AG04450 (cell line): ENCODE measurements at regions not wholly inside any gene's neighbourhood (a gene's known extent, or its start where the extent isn't known, plus 50 kb on each side); places are given as distances from the start of the nearest gene placed in this dataset.

Source experiments
- CTCF ChIA-PET: fragments of 300-600, 350-600 bp; formaldehyde crosslinking; extraction: SDS; loops from one replicate; lab custom pipeline; 2022; ENCODE audit warnings: antibody characterized with exemption, inconsistent platforms; lab: Charles Lee
- POLR2A ChIA-PET: fragments of 350-600 bp; formaldehyde crosslinking; extraction: SDS; loops from one replicate; lab custom pipeline; 2021; ENCODE audit warnings: antibody characterized with exemption, inconsistent platforms; lab: Yijun Ruan, JAX
- DNase-seq: peaks from one replicate; pipeline ENCODE4 v3.0.0-alpha.2; 2011; ENCODE audit warnings: low read depth, low spot score
- H3K27ac ChIP-seq: one replicate; pipeline ENCODE4 v1.5.1; 2012; ENCODE audit warnings: low read depth, low read length, control low read depth
- H3K27me3 ChIP-seq: one replicate; pipeline ENCODE4 v1.6.0; 2012; ENCODE audit warnings: low read length; ENCODE audit not compliant: control insufficient read depth, insufficient read depth
- H3K4me3 ChIP-seq: 2 replicates; pipeline ENCODE4 v1.5.1; 2011; ENCODE audit warnings: mild to moderate bottlenecking, low read depth, low read length, control low read depth
- H3K9me3 ChIP-seq: 2 replicates; pipeline ENCODE4 v1.5.1; 2012; ENCODE audit warnings: low read length; ENCODE audit not compliant: control insufficient read depth, insufficient read depth
- TF ChIP-seq, protein P1 (sequence below): IDR thresholded peaks from 2 replicates; pipeline ENCODE4 v1.5.1; 2011; ENCODE audit warnings: low read depth, low read length, control low read depth, inconsistent platforms

DNA sequence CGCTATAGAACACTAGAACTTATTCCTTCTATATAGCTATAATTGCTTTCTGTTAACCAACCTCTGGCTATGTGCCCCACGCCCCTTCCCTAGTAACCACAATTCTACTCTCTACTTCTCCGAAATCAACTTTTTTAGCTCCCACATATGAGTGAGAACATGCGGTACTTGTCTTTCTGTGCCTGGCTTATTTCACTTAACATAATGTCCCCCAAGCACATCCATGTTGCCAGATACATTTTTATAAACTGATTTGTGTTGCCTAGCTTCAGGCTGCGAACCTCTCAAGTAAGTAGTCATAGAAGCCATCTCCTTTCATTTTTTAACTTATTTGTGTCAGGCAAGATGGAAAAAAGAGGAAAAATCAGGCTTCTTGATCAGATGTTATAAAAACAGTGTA, 249.5 kb downstream of the TMEM167A start:
- POLR2A ChIA-PET, result no interaction called here
- DNase-seq, result no peak
- TF ChIP-seq, protein P1, sequence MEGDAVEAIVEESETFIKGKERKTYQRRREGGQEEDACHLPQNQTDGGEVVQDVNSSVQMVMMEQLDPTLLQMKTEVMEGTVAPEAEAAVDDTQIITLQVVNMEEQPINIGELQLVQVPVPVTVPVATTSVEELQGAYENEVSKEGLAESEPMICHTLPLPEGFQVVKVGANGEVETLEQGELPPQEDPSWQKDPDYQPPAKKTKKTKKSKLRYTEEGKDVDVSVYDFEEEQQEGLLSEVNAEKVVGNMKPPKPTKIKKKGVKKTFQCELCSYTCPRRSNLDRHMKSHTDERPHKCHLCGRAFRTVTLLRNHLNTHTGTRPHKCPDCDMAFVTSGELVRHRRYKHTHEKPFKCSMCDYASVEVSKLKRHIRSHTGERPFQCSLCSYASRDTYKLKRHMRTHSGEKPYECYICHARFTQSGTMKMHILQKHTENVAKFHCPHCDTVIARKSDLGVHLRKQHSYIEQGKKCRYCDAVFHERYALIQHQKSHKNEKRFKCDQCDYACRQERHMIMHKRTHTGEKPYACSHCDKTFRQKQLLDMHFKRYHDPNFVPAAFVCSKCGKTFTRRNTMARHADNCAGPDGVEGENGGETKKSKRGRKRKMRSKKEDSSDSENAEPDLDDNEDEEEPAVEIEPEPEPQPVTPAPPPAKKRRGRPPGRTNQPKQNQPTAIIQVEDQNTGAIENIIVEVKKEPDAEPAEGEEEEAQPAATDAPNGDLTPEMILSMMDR, result no peak
- no peak overlapping the region for H3K4me3 ChIP-seq
- CTCF ChIA-PET, result no interaction called here
- no peak overlapping the region for H3K27ac ChIP-seq
- H3K27me3 ChIP-seq, result no peaks in the 10 kb centered on the region
- no peaks in the 10 kb centered on the region for H3K9me3 ChIP-seq

DNA sequence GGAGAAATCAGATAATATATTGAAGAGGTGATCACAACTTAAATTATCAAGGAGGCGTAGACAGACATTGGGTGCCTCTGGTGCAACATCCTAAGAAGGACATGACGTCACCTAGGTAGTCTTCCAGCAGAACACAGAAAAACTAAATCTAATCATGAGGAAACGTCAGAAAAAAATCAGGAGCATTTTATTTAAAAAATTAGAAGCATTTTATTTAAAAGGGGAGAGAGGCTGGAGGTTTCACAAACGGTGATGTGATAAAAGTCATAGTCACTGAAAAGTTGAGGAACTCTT, 254.6 kb downstream of the TMEM167A start:
- CTCF ChIA-PET, result no interaction called here
- no peak overlapping the region for H3K4me3 ChIP-seq
- no peaks in the 10 kb centered on the region for H3K27me3 ChIP-seq
- H3K9me3 ChIP-seq, result no peaks in the 10 kb centered on the region
- no peak for DNase-seq
- POLR2A ChIA-PET, result no interaction called here
- TF ChIP-seq, protein P1, result no peak
- H3K27ac ChIP-seq, result no peak overlapping the region

DNA sequence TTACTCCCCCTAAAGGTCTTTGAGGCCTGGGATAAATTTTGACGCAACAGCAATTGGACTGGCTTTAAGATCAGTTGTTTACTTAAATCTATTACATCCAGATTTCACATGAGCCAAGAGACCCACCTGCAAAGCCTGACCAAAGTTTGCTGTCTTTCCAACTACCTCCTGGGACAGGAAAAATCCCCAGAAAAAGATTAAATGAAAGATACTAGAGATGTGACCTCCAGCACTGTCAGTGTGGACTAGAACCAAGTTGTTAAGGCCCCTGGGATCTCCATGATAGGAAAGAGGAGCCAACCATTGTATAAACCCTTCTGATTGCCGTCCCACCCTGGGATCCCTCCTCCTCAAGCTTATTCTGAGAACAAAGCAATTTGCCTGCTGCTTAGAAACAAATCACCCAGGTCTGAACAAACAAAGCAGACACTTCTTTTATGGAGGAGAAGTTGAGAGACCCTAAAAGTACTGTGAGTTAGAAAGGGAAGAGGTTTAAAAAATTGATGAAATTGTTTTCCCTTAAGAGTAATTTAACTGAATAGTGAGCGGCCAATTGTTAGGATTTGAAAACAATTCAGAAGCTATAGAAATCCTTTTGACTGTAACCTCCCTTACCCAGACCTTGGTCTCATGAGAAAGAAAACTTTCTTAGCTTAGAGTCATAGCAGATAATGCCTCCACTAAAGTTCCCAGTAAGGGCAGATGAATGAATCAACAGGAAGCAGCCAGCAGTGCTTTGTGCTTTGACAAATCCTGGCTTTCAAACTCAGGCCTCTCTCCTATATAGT, 255.2 kb downstream of the TMEM167A start:
- no peaks in the 10 kb centered on the region for H3K27me3 ChIP-seq
- no peak overlapping the region for H3K4me3 ChIP-seq
- no peaks in the 10 kb centered on the region for H3K9me3 ChIP-seq
- ChIA-PET POLR2A (no interaction called here), CTCF (no interaction called here)
- no peak for DNase-seq
- TF ChIP-seq, protein P1, result no peak
- H3K27ac ChIP-seq, result no peak overlapping the region

DNA sequence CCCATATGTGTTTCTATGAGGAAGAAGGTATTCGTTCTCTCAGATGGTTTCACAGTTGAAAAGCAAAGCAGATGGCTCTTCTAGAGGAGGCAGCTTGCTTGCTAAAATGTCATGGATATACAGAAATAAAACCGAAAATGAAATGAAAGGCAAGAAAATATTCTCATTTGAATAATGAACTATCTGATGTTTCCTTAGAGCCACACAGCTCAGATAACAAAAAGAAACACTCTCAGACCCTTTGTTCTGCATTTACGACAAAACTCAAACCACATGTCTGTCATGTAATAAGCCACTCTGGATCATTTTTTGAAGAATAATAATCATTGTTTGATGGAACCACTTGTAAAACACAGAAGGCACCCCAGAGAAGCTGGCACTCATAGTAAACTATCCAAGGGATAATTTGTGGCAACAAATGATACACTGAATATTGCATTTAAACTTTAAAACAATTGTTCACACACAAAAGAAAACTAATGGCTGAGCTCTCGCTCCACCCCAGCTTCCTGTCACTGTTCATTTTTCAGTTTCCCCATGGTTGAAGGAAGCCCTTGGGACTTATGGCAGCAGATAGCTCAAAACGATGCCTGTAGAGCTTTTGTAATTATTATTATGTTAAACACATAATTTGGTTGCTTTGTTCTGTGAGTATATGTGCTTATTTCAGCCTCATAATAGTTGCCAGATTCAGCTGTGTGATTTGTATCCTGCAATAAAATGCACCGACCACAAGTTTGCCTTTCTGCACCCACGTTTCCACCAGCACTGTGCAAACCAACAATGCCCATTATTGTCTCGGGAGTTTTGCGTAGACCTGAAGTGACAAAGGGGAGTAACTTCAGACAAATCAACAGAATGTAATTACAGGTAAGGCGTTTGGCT, 256.0 kb downstream of the TMEM167A start:
- H3K4me3 ChIP-seq, result no peak overlapping the region
- TF ChIP-seq, protein P1, result no peak
- POLR2A ChIA-PET, result no interaction called here
- H3K27ac ChIP-seq, result no peak overlapping the region
- no peaks in the 10 kb centered on the region for H3K9me3 ChIP-seq
- no peaks in the 10 kb centered on the region for H3K27me3 ChIP-seq
- CTCF ChIA-PET, result no interaction called here
- no peak for DNase-seq

DNA sequence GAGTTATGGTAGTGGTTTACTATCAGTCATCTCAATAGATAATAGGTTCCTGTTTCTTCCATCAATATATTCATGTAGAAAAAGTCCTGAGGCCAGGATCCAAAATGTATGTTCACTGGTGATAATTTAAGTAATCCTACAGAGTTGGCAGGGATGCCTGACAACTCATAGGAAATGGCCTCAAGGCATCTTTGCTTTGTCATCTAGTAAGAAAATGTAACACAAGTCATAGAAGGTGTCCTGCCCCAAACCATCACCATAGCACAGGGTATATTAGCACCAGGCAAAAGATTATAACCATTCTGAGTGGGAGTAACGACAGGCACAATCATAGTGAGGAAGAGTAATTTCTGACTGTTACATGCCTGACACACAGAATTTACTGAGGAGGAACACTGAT, 257.0 kb downstream of the TMEM167A start:
- no peak for DNase-seq
- no peak overlapping the region for H3K27ac ChIP-seq
- H3K4me3 ChIP-seq, result no peak overlapping the region
- POLR2A ChIA-PET, result no interaction called here
- TF ChIP-seq, protein P1, result no peak
- CTCF ChIA-PET, result no interaction called here
- no peaks in the 10 kb centered on the region for H3K27me3 ChIP-seq
- no peaks in the 10 kb centered on the region for H3K9me3 ChIP-seq
